Keratinocyte (primary cell): ENCODE measurements at regions not wholly inside any gene's neighbourhood (a gene's known extent, or its start where the extent isn't known, plus 50 kb on each side); places are given as distances from the start of the nearest gene placed in this dataset.

ENCODE experiments used
- CTCF ChIP-seq, 3 experiments: IDR thresholded peaks in 1 of 3; conservative IDR thresholded peaks in 1 of 3; optimal IDR thresholded peaks in 1 of 3; 2 replicates in 2 of 3; 3 replicates in 1 of 3; pipeline versions ENCODE3 to v1.5.1; 2011; ENCODE audit warnings: low read length in 3 of 3, mild to moderate bottlenecking in 3 of 3, moderate library complexity in 2 of 3, control low read depth in 1 of 3, inconsistent platforms in 1 of 3; ENCODE audit not compliant: insufficient read depth in 2 of 3; ENCODE audit errors: extremely low read depth in 1 of 3
- EZH2 ChIP-seq: IDR thresholded peaks from one replicate; pipeline ENCODE4 v1.6.1; 2012; ENCODE audit warnings: inconsistent platforms, mild to moderate bottlenecking, low read length, moderate library complexity

GRCh38 chr4:163063891-163064290, 102.8 kb downstream of the NAF1 start:
- no peak for TF ChIP-seq CTCF (optimal IDR thresholded peaks at IDR 0.05 in 1 of 3, IDR thresholded peaks at IDR 0.05 in 1 of 3, conservative IDR thresholded peaks at IDR 0.05 in 1 of 3; ENCODE audit: extremely low read depth in 1 of 3, insufficient read depth in 2 of 3, low read length in 3 of 3)
- no peak for TF ChIP-seq EZH2
